PC-9 (cell line): ENCODE measurements at regions not wholly inside any gene's neighbourhood (a gene's known extent, or its start where the extent isn't known, plus 50 kb on each side); places are given as distances from the start of the nearest gene placed in this dataset.

ENCODE experiments used
- EZH2 ChIP-seq: fragments of 200-600 bp; sonication (generic); IDR thresholded peaks from 2 replicates; pipeline ENCODE4 v1.8.0; 2017; ENCODE audit warnings: antibody characterized with exemption, low read depth
- TF ChIP-seq, protein P1 (sequence below): fragments of 200-600 bp; sonication (generic); conservative IDR thresholded peaks from 2 replicates; pipeline ENCODE4 v1.6.1; 2017; ENCODE audit warnings: mixed run types, antibody characterized with exemption, mild to moderate bottlenecking, moderate library complexity

DNA sequence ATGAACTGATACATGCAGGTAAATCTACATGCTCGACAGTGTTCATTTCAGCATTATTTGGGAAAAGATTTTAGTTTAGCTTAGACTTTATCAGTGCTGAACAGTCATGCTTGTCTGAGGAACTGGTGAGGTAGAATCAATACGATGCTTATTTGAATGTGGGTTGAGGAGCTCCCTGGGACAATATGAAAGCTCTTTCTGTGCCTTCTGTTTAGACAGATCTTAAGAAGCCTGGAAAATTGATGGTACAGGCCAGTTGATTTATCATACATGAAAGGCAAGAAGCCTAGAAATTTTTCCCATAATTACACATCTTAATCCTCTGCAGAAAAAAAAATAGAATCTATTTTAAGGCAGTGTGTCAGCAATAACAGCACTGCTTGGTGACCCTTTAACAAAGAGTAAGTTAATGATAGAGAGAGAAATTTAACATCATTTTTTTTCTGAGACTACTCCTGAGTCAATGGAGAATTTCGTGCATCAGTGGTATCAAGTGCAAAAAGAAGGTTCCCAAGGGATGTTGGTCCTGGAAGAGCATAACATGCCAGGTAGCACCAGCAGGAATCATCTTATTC lies 252.2 kb upstream of the CDH20 start:
- TF ChIP-seq EZH2 = no peak
- TF ChIP-seq, protein P1, sequence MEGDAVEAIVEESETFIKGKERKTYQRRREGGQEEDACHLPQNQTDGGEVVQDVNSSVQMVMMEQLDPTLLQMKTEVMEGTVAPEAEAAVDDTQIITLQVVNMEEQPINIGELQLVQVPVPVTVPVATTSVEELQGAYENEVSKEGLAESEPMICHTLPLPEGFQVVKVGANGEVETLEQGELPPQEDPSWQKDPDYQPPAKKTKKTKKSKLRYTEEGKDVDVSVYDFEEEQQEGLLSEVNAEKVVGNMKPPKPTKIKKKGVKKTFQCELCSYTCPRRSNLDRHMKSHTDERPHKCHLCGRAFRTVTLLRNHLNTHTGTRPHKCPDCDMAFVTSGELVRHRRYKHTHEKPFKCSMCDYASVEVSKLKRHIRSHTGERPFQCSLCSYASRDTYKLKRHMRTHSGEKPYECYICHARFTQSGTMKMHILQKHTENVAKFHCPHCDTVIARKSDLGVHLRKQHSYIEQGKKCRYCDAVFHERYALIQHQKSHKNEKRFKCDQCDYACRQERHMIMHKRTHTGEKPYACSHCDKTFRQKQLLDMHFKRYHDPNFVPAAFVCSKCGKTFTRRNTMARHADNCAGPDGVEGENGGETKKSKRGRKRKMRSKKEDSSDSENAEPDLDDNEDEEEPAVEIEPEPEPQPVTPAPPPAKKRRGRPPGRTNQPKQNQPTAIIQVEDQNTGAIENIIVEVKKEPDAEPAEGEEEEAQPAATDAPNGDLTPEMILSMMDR = no peak
